C4-2B (cell line): ENCODE measurements at regions not wholly inside any gene's neighbourhood (a gene's known extent, or its start where the extent isn't known, plus 50 kb on each side); places are given as distances from the start of the nearest gene placed in this dataset.
"Not testable (repeated sequence)": the region's sequence is repeated elsewhere in the genome, so short reads cannot be mapped to it uniquely, and the experiment has no call there.

Experiments
- ZFX ChIP-seq: fragments of 450-650 bp; IDR thresholded peaks from 2 replicates; pipeline ENCODE4 v1.6.1; 2017
- TF ChIP-seq, protein P1 (sequence below): fragments of 450-650 bp; conservative IDR thresholded peaks from 2 replicates; pipeline ENCODE4 v1.5.1; 2017; ENCODE audit warnings: mild to moderate bottlenecking

DNA sequence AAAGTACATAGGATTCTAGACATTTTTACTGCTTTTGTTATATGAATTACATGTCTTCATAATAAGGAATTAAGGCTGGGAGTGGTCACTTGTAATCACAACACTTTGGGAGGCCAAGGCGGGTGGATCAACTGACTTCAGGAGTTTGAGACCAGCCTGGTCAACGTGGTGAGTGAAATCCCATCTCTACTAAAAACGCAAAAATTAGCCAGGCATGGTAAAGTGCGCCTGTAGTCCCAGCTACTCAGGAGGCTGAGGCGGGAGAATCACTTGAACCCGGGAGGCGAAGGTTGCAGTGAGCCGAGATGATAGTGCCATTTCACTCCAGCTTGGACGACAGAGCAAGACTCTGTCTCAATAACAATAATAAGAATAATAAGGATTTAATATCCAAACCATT is 663.8 kb upstream of the TPTE start:
- TF ChIP-seq, protein P1, sequence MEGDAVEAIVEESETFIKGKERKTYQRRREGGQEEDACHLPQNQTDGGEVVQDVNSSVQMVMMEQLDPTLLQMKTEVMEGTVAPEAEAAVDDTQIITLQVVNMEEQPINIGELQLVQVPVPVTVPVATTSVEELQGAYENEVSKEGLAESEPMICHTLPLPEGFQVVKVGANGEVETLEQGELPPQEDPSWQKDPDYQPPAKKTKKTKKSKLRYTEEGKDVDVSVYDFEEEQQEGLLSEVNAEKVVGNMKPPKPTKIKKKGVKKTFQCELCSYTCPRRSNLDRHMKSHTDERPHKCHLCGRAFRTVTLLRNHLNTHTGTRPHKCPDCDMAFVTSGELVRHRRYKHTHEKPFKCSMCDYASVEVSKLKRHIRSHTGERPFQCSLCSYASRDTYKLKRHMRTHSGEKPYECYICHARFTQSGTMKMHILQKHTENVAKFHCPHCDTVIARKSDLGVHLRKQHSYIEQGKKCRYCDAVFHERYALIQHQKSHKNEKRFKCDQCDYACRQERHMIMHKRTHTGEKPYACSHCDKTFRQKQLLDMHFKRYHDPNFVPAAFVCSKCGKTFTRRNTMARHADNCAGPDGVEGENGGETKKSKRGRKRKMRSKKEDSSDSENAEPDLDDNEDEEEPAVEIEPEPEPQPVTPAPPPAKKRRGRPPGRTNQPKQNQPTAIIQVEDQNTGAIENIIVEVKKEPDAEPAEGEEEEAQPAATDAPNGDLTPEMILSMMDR: not testable (repeated sequence)
- not testable (repeated sequence) for TF ChIP-seq ZFX
